HPDE6-E6E7 (cell line): ENCODE measurements at regions not wholly inside any gene's neighbourhood (a gene's known extent, or its start where the extent isn't known, plus 50 kb on each side); places are given as distances from the start of the nearest gene placed in this dataset.

Source experiments
- DNase-seq: peaks from one replicate; pipeline ENCODE4 v3.0.0; 2011; ENCODE audit warnings: missing footprints; ENCODE audit errors: extremely low spot score

DNA sequence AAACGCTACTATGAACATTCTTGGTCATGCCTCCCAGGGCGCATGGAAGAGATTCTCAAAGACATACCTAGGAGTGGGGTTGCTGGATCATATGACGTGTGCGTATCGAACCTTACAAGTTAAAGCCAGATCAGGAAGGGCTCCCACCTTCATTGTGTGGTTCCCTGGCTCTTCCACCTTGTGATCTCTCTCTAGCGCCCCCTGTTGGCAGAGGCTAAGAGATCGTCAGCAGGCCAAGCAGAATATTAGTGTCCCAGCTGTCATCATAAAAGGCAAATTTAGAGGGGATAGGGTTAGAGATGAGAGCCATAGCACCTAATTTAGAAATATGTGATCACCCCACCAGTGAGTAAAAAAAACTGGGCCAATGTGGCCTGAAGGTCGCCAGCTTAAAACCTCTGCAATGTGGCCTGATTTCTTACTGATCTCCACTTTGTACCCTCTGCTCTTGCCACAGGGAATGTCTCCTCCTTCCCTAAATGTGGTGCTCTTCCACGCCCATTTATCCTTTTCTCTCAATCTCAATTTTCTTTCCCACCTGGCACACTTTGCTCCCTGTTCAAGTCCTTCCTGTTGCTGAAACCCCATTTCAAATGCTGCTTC, 91.7 kb upstream of the SHB start:
- DNase-seq = no peak

DNA sequence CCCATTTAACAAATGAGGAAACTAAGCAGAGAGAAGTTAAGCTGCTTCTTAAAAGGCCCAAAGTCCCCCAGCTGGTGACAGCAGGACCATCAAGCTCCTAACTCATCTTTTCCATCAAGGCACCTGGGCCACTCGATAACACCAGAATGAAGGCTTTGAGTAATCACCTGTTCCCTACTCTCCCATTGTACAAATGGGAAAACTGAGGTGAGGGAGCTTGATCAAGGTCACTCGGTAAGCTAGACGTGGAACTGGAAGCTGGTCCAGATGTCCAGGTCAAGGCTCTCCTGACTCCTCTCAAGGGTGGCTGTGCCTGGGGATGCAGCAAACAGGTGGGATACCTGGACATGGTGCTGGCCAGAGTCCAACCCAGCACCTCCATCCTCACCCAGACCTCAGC, 90.6 kb upstream of the SHB start:
- no peak for DNase-seq

DNA sequence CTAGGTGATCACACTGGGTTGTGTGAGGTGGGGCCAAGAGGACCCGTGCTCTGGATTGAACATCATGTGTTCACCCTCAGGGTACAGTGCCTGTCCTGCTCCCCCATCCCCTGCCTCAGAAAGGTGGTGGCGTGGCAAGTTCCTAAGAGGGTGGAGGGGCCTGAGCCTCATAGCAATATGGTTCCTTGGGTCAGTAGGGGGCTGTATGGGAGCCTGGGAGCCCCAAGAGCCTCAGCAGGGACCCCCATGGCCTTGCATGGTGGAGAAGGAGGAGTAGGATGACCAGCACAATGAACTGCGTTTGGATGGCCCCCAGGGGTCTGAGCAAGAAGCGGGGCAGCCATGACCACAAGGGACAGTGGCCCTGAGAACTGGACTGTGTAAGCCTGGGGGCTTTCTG, 89.6 kb upstream of the SHB start:
- no peak for DNase-seq

DNA sequence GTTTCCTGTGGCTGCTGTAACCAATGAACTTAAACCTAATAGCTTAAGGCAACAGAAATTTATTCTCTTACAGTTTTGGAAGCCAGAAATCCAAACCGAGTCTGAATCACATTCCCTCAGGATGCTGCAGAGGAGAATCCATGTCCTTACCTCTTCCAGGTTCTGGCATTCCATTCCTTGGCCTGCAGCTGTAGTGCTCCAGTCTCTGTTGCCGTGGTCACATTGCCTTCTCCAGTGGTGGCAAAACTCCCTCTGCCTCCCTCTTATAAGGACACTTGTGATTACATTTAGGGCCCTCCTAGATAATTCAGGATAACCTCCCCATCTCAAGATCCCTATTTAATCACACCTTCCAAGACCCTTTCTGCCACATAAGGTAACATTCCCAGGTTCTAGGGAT, 88.7 kb upstream of the SHB start:
- DNase-seq = no peak

DNA sequence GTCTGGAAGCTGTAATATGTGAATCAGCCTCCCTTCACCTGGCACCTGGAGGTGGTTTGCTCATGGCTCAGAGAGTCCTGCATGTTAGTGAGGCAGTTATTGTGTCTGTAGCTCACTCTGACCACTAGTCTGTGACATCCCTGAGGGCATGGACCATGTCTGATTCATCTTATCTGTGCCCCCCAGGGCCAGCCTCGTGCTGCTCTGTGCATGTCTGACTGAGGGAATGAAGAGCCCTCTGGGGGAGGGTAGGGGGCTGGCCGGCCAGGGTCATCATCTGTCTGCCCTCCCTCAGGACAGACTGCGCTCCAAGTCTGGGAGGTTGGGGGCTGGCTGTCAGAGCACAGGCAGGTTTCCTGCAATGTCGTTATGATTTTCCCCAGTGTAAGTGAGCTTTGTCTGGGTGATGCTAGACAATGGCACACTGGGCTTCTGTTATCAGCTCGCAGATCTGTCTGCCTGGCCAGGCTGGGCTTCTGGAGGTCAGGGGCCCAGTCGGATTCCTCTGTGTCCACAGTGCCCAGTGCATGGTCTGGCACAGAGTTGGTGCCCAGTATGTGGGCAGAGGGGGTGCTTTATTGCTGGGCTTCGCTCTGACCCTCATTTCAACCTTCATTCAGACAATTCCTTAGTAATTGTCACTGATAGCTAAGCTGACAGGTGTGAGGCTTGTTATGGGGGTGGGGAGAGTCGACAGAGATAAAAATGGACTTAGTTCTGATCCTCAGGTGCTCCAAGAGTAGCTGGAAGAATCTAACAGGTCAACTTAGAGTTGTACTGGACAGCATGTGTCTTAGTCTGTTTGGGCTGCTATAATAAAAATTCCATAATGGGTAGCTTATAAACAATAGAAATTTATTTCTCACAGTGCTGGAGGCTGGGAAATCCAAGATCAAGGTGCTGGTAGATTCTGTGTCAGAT, 85.7 kb upstream of the SHB start:
- no peak for DNase-seq

DNA sequence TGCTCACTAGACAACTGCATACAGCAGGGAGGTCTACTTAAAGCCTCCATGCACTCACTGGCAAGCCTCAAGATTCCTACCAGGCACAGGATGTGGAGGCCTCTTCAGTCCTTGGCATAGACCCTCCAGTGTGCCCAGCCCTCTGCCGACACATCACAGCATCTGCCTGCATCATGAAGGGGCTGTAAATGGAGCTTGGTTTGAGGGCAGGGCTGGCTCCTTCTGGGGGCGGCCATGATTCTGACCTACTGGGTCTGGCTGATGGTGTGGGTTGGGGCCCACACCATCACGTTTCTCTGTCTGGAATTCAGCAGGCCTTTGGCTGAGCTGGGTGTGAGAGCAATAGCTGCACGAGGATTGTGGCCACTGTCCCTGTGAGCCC, 84.9 kb upstream of the SHB start:
- DNase-seq = no peak

DNA sequence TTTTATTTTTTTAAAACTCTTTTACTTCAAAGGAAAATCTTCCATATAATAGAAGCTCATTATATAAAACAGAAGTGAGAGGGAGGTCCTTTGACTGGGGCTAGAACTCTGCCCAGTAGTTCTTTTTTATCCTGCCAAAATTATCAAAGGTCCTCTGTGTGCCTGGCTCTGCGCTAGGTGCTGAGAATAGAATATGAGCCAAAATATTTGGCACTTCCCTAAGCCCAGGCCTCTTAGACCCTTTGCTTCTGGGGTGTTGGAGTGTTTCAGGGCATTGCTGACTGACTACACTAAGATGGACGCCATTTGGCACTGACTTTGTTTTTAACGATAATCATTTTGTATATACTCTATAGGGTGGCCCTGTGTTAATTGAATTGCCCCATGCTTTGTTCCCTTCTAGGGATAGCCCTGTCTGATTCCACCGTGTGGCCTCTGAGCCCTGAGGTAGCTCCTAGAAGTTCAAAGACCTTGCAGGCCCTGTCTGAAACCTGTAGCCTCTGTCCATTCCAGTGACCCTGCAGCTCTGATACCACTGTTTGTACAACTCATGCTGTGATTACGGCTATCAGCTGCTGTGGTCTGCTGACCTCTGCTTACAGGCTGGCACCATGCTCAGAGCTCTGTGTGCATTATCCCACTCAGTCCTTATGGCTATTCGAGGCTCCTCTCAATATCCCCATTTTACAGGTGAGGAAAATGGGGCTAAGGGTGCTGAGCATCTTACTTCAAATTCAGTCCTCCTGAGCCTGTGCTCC, 84.3 kb upstream of the SHB start:
- no peak for DNase-seq

DNA sequence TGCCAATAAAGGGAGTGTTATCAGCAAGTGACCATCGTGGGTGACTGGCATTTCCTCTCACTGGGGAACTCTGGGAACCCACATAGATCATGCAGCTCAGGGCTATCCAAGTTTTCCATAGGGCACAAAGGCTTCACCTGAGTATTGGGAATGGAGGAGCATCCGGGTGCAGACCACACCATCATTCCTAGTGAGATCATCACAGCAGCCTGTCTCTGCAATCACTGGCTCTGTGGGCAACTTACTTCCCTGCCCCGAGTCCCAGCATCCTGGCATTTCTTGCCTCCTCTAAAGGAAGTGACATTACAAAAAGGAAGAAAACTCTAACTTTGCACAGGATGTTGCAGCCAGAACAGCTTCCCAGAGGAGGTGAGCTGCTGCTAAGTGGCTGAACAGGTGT, 80.6 kb upstream of the SHB start:
- DNase-seq = no peak

DNA sequence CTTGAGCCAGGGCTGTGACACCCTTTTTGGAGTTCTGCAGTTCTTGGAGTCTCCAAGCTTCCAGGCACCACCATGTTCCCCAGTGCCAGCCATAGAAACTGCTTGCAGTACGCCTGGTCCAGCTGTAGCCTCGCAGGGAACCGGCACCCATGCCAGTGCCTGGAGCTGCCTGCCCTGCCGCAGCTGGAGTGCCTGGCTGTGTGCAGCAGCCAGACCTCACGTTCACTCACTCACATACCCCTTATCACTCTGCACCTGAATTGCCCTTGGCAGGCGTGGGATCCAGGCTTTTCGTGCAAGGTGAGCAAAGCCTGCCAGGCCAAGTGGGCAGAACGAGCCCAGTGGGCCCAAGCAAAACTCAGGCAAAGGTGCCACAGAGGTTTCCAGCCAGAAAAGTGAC, 77.8 kb upstream of the SHB start:
- no peak for DNase-seq

DNA sequence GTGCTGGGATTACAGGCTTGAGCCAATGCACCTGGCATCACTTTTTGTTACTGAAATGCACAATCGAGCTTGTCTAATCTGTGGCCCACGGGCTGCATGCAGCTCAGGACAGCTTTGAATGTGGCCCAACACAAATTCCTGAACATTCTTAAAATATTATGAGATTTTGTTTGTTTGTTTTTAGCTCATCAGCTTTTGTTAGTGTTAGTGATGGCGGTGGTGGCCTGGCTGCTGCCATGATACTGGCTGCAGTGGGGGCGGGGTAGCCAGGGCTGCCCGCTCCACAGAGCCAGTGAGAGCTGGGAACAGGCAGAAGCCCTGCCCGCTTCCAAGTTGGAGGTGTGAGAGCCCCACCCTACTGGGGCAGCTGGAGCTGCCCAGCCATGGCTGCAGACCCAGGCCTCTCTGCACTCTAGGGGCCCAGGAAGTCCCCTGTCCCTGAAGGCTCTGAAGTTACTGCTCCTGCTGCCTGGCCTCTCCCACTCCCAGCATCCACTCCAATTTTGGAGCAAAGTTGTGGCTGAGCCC, 76.6 kb upstream of the SHB start:
- no peak for DNase-seq

DNA sequence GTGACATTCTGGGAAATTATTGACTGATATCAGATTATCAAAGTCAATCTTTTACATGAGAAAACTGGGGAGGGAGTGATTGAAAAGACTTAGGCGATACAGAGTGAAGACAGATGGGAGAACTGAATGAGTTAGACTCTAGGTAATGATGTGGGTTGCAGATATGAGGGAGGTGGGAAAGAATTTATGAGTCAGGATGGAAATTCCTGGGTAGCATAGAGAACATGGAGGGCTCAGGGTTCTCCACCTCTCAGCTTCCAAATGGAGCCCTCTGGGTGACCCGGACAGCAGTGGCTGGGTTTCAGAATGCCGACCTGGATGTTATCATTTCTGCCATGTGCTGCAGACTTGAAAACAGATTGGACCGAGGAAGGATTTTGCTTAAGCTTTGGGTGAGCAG, 75.4 kb upstream of the SHB start:
- no peak for DNase-seq

DNA sequence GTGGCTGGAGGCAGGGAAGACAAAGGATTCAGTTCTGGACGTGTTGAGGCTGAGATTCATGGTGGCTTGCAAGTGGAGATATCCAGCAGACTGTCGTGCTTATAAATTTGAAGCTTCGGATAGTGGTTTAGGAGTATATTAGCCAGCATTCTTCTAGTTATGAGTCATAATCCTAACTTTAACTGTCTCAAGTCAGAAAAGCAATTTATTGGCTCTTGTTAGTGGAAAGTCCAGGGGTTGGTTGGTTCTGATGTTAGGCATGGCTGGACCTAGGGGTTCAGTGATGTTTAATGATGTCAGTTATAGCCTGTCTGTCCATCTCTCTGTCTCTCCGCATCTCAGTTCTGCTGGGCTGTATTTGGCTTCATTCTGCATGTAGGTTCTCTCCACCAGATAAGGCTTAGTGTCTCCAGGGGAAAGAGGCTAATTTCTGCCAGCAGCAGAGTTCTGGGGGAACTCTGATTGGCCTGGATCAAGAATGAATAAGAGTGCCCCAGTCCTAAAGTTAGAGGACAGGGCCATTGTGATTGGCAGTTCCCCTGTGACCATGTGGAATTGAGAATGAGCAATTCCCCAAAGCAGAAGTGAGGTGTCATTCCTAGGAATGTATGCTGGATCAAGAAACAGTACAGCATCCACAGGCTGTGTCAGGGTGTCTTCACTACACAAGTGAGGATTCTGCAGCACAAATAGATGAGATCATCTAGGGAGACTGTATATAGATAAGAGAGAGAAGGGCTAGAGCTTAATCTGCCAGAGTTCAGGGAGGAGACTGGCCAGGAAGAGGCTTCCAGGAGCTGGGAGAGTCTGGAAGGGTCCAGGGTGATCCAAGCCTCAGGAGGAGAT, 72.9 kb upstream of the SHB start:
- no peak for DNase-seq

DNA sequence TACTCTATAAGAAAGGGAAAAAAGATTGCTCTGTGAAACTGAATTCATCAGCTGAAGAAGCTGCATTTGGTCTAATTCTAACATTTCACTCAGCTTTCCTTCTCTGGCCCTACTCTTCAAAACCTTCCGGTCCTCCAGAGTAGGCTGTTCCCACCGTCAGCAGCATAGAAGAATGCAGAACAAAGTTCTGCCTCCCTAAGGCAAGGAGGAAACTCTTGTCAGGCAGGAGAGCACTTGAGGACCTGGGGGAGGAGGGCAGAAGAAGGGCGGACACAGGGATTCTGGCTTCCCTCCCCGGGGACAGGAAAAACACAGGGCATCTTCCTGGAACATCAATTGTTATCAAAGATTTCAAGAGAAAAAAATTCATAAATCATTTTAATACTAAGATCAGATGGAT, 69.2 kb upstream of the SHB start:
- no peak for DNase-seq

DNA sequence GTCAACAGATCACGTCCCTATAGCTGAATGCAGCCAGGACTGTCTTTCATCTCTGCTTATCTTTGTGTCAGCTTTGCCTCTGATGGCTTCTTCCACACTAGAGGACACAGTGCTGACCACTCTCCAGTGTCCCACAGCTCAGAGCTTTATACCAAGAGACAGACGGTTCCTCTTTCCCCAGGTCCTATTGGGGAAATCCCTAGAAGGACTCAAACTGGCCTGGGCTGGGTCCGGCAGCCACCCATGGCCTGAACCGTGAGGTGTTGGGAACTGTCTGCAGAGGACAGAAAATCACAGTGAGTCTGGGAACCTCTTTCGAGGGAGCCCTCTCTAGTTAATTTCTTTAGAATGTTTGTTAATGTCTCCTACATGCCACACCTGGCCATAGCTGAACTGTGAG, 68.3 kb upstream of the SHB start:
- DNase-seq = no peak

DNA sequence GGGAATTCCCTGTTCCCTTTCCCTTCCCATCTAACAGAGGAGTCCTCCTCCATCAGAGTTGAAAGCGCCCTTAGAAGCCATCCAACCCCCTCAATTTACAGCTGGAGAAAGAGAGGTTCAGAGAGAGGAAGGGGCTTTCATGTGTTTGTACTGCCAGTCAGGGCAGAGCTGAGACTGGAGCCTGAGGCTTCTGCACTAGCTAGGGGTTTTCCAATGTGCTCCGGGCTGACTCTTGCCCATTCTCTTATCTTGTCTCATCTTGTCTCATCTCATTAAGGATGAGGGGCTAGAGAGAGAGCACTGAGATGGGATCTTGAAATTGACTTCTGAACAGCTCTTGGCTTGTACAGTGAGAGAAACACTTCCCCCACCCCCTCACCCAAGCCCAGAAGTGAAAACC, 67.4 kb upstream of the SHB start:
- no peak for DNase-seq

DNA sequence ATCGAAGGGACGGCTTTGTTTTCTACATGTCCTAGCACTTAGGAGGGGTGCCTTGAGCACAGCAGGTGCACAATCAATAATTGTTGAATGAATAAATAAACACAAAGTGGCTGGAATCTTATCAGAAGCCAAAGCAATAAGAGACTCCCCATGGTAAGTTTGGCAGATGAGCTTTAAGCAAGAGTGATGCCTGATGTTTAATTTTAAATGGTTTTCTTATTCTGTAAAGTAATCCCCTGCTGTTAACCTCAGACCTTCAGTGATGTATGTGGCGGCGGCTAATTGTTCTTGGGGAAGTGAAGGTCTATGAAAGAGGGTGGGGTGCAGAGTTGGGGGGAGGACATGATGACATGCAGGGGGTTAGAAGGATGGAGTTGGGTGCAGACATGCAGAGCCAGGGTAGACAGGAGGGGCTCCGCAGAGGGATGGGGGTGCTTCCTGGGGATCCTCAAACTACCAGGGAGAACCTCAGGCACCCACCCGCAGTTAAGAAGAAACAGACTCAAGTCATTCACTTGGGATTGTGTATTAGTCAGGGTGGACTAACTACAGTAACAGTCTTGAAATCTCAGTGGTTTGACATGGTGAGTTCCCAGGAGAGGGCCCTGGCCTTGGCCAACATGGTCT, 65.7 kb upstream of the SHB start:
- DNase-seq = no peak

DNA sequence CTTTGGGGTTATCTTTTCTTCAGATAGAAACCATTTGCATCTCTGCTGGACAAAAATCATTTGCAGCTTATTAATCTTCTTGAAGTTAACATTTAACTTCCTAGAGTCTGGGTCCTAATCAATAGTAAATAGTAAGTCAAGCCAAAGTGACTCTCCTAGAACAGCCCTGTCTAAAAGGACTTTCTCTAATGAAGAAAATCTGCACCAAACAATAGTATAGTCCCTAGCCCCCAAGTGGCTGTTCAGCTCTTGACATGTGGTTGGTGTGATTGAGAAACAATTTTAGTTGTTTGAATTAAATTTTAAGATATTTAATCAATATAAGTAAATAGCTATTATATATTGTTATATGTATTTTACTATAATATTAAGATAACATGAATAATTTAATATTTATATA, 64.6 kb upstream of the SHB start:
- DNase-seq = no peak

DNA sequence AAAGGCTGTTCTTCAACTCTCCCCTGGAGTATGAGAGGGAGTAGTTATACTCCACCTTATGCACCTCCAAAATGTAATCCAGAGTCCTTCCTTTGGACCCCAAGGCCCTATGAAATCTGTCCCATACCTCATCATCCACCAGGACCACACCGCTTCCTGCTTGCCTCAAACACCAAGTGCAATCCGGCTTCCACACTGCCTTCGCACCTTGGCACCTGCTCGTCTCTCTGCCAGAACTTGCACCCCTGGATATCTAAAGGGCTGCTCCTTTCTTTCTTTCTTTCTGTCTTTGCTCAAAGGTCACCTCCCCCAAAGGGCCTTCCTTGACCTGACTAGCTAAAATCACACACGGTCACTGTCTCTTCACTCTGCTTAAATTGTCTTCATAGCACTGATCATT, 63.9 kb upstream of the SHB start:
- no peak for DNase-seq

DNA sequence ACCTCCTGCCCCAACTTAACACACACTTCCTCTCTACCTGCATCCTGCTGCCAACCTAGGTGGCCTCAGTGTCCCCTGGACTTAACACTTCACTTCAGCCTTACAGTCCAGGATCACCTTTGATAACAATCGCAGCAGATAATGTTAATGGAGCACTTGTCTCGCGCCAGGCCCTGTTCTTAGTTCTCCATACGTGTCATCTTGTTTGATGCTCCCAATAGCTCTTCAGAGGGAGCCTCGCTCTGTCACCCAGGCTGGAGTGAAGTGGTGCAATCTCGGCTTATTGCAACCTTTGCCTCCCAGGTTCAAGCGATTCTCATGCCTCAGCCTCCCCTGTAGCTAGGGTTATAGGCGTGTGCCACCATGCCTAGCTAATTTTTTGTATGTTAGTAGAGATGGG, 62.7 kb upstream of the SHB start:
- DNase-seq = no peak

DNA sequence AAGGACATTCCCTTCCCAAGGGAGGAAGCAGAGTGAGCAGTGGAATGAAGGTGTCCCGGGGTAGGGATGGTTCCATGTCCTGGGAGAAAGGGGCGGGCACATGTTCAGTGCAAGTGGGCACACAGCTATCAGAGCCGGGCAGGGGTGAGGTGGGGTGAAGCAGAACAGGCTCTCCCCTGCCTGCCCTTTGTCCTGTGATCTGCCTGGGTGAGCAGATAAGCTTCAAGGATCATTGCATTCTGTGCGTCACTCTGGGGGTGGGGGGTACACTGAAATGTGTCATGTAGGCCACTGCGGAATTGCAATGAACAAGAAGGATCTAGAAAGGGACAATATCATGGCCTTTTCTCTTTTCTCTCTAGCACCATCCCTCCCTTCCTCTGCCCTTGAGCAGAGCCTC, 61.7 kb upstream of the SHB start:
- DNase-seq = no peak

DNA sequence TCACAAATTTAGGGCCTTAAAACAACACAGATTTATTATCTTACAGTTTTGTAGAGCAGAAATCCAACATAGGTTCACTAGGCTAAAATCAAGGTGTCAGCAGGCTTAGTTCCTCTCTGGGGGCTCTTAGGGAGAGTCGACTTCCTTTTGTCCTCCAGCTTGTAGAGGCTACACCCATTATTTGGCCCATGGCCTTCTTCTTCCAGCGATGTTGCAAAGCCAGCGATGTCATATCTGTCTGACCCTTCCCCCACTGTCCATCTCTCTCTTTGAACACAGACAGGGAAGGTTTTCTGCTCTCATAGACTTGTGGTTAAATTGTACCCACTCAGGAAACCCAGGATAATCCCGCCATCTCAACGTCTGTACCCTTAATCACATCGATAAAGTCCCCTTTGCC, 60.3 kb upstream of the SHB start:
- DNase-seq = no peak
